ENCODE measurements at regions not wholly inside any gene's neighbourhood (a gene's known extent, or its start where the extent isn't known, plus 50 kb on each side); places are given as distances from the start of the nearest gene placed in this dataset.

GRCh38 chr2:186919296-186919695, 70.3 kb upstream of the ZSWIM2 start:
- no peak for TF ChIP-seq EZH2 (IDR thresholded peaks at IDR 0.05)
- no peak for TF ChIP-seq POLR2AphosphoS5 (IDR thresholded peaks at IDR 0.05; ENCODE audit: borderline replicate concordance, low read depth, low read length)
- no peak for TF ChIP-seq FOXP2 (optimal IDR thresholded peaks at IDR 0.05; ENCODE audit: control extremely low read depth, extremely low read length, insufficient read depth)

Data from SK-N-MC (cell line).